Endothelial cell of umbilical vein (primary cell): ENCODE measurements at regions not wholly inside any gene's neighbourhood (a gene's known extent, or its start where the extent isn't known, plus 50 kb on each side); places are given as distances from the start of the nearest gene placed in this dataset.

Experiments
- BruUV-seq: library from RNA; stranded (reverse); fragments of 400-500 nt; replicated peaks from 2 replicates; lab custom pipeline; 2021; lab: Mats Ljungman, UMichigan
- CTCF ChIA-PET: fragments of 300-600, 350-600 bp; sonication (Branson Sonifier 250); formaldehyde crosslinking; loops from one replicate; lab custom pipeline; 2021; ENCODE audit warnings: antibody characterized with exemption, inconsistent platforms; lab: Charles Lee
- POLR2A ChIA-PET: fragments of 300-600, 350-600 bp; sonication (Branson Sonifier 250); formaldehyde crosslinking; loops from one replicate; lab custom pipeline; 2021; ENCODE audit warnings: antibody characterized with exemption, inconsistent platforms; lab: Charles Lee
- DNase-seq: peaks from one replicate; pipeline ENCODE4 v3.0.0-alpha.2; 2011; ENCODE audit warnings: low read depth, low spot score
- FAIRE-seq: peaks from 2 replicates; lab custom pipeline; 2011; peaks lifted over from hg19 to GRCh38; lab: Jason Lieb, UNC
- H2AFZ ChIP-seq: 2 replicates; pipeline ENCODE4 v1.6.0; 2012; ENCODE audit warnings: low read depth, low read length, control low read depth, inconsistent platforms
- H3K27ac ChIP-seq: 2 replicates; pipeline ENCODE4 v1.5.1; 2011; ENCODE audit warnings: low read depth, mild to moderate bottlenecking, control low read depth, low read length, moderate library complexity; ENCODE audit not compliant: insufficient read depth
- H3K27me3 ChIP-seq, 2 experiments: 2 replicates each; pipeline versions ENCODE4 v1.6.0 to v1.6.1; 2011; ENCODE audit warnings: low read length in 2 of 2, mixed read lengths in 1 of 2; ENCODE audit not compliant: control insufficient read depth in 2 of 2, insufficient read depth in 2 of 2
- H3K36me3 ChIP-seq, 2 experiments: 2 replicates in 1 of 2; 3 replicates in 1 of 2; pipeline ENCODE4 v1.5.1; 2011; ENCODE audit warnings: low read length in 2 of 2, mild to moderate bottlenecking in 1 of 2, moderate library complexity in 1 of 2; ENCODE audit not compliant: control insufficient read depth in 2 of 2, insufficient read depth in 2 of 2; ENCODE audit errors: extremely low read depth in 1 of 2
- H3K4me1 ChIP-seq: 3 replicates; pipeline ENCODE4 v1.5.1; 2011; ENCODE audit warnings: mild to moderate bottlenecking, low read length; ENCODE audit not compliant: control insufficient read depth, insufficient read depth; ENCODE audit errors: extremely low read depth
- H3K4me2 ChIP-seq: 2 replicates; pipeline ENCODE4 v1.6.1; 2011; ENCODE audit warnings: low read length, control low read depth, mixed read lengths; ENCODE audit not compliant: insufficient read depth
- H3K4me3 ChIP-seq, 3 experiments: fragments of 200-600 bp in 1 of 3; sonication (generic), shearing (Covaris generic) in 1 of 3; replicated peaks in 1 of 3; 2 replicates each; pipeline ENCODE4 v1.5.1; 2011 to 2016; ENCODE audit warnings: control low read depth in 3 of 3, low read length in 3 of 3, mild to moderate bottlenecking in 2 of 3, inconsistent platforms in 1 of 3, low read depth in 1 of 3, moderate library complexity in 1 of 3; ENCODE audit not compliant: insufficient read depth in 1 of 3
- H3K79me2 ChIP-seq: 2 replicates; pipeline ENCODE4 v1.6.0; 2012; ENCODE audit warnings: low read length, inconsistent platforms; ENCODE audit not compliant: control insufficient read depth, insufficient read depth
- H3K9ac ChIP-seq: replicated peaks from 2 replicates; pipeline ENCODE3; 2011; ENCODE audit warnings: low read length, control low read depth; ENCODE audit not compliant: insufficient read depth; ENCODE audit errors: extremely low read depth
- H3K9me1 ChIP-seq: replicated peaks from 3 replicates; pipeline ENCODE4 v1.6.0; 2011; ENCODE audit warnings: mild to moderate bottlenecking, low read length; ENCODE audit not compliant: control insufficient read depth, insufficient read depth; ENCODE audit errors: extremely low read depth
- H3K9me3 ChIP-seq: replicated peaks from 2 replicates; pipeline ENCODE4 v1.5.1; 2012; ENCODE audit warnings: low read length, inconsistent platforms; ENCODE audit not compliant: control insufficient read depth, insufficient read depth
- H4K20me1 ChIP-seq: replicated peaks from 2 replicates; pipeline ENCODE3; 2011; ENCODE audit warnings: mild to moderate bottlenecking, low read length; ENCODE audit not compliant: control insufficient read depth, insufficient read depth; ENCODE audit errors: extremely low read depth
- EZH2 ChIP-seq: IDR thresholded peaks from 2 replicates; pipeline ENCODE4 v1.6.1; 2012; ENCODE audit warnings: borderline replicate concordance, low read depth, mild to moderate bottlenecking, moderate library complexity, low read length, inconsistent platforms; ENCODE audit not compliant: severe bottlenecking
- FOS ChIP-seq: IDR thresholded peaks from 2 replicates; pipeline ENCODE4 v1.6.1; 2011; ENCODE audit warnings: mild to moderate bottlenecking, low read length, moderate library complexity, borderline replicate concordance; ENCODE audit not compliant: insufficient read depth
- GATA2 ChIP-seq: IDR thresholded peaks from 2 replicates; pipeline ENCODE4 v1.7.0; 2011; ENCODE audit warnings: low read depth, mild to moderate bottlenecking, moderate library complexity, mixed read lengths, low read length; ENCODE audit not compliant: insufficient read length, insufficient read depth
- JUN ChIP-seq: IDR thresholded peaks from 2 replicates; pipeline ENCODE4 v1.6.1; 2011; ENCODE audit warnings: borderline replicate concordance, low read depth; ENCODE audit not compliant: insufficient read length, insufficient read depth
- MYC ChIP-seq: IDR thresholded peaks from one replicate; pipeline ENCODE4 v1.6.1; 2011; ENCODE audit warnings: mild to moderate bottlenecking, low read depth, low read length
- POLR2AphosphoS5 ChIP-seq: IDR thresholded peaks from 2 replicates; pipeline ENCODE4 v1.6.1; 2012; ENCODE audit warnings: low read depth, mild to moderate bottlenecking, control low read depth, low read length, moderate library complexity; ENCODE audit not compliant: insufficient read depth
- dilution Hi-C: fragments of 300-500 bp; cut with MboI; formaldehyde crosslinking; loops from one replicate; pipeline ENCODE4 v1.15.0; 2019; ENCODE audit warnings: low sequenced_read_pairs; ENCODE audit not compliant: extremely low pct_ligation_motif_present
- intact Hi-C: fragments of 100-400 bp; cut with micrococcal nuclease; formaldehyde crosslinking; loops from one replicate; pipeline ENCODE4 v1.10.0; 2022
- TF ChIP-seq, protein P1 (sequence below), 2 donors: IDR thresholded peaks; 1 replicate in 1 of 2; 2 replicates in 1 of 2; pipeline ENCODE4 v1.5.1; 2011; ENCODE audit warnings: low read length in 2 of 2, mild to moderate bottlenecking in 2 of 2, moderate library complexity in 2 of 2, control low read depth in 1 of 2, inconsistent platforms in 1 of 2, low read depth in 1 of 2; ENCODE audit not compliant: insufficient read depth in 1 of 2; ENCODE audit errors: extremely low read depth in 1 of 2
- TF ChIP-seq, protein P2 (sequence below): IDR thresholded peaks from 2 replicates; pipeline ENCODE4 v1.6.1; 2011; ENCODE audit not compliant: insufficient read depth, insufficient read length

DNA sequence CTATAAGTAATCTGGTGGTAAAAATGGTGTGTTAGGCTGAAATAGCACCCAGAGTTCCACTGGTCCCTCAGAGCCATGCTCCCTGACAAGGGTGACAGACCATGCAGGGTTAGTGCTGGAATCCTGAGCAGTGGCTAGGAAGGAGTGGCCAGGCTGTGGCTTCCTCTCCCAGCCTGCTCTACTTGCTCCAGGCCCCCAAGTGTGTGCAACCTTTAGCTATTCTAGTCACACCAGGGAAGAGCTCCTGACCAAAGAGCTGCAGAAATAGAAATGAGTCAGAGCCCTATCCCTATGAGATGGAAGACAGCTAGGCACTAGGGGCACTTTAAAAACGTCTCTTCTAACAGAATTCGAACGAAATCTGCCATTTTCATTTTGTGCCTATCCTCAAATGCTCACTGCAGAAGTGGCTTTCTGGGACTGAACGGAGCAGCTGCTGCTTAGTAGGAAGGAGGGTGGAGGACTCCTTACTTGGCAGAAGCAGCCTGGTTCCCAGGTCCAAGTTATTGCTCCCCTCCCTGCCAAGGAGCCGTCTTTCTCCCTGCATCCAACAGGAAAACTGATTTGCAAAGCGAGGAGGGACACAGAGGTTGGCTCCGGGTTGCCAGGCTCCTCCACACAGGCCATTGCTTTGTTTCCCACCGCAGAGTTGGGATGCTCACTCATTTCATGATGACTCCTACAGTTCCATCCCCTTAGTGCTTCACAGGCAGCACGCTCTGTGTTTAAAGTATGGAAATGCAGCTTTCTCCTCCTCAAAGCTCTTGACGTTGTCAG, 754.5 kb downstream of the C6orf118 start:
- Histone ChIP-seq H3K9me3 (no peaks in the 10 kb centered on the region), H3K4me1 (no peaks in the 10 kb centered on the region), H3K4me2 (no peak overlapping the region), H3K36me3 (no peaks in the 10 kb centered on the region), H3K9me1 (no peaks in the 10 kb centered on the region), H3K9ac (no peak overlapping the region), H2AFZ (no peak overlapping the region), H3K4me3 (no peak overlapping the region), H3K27ac (no peak overlapping the region), H4K20me1 (no peaks in the 10 kb centered on the region), H3K27me3 (no peaks in the 10 kb centered on the region), H3K79me2 (no peaks in the 10 kb centered on the region)
- ChIA-PET POLR2A (no interaction called here), CTCF (no interaction called here)
- no TSS peak for BruUV-seq
- DNase-seq, result no peak
- intact Hi-C loops (no loop called here), dilution Hi-C loops (no loop called here)
- TF ChIP-seq JUN (no peak), FOS (no peak), POLR2AphosphoS5 (no peak), MYC (no peak), EZH2 (no peak), GATA2 (no peak)
- TF ChIP-seq, protein P1, sequence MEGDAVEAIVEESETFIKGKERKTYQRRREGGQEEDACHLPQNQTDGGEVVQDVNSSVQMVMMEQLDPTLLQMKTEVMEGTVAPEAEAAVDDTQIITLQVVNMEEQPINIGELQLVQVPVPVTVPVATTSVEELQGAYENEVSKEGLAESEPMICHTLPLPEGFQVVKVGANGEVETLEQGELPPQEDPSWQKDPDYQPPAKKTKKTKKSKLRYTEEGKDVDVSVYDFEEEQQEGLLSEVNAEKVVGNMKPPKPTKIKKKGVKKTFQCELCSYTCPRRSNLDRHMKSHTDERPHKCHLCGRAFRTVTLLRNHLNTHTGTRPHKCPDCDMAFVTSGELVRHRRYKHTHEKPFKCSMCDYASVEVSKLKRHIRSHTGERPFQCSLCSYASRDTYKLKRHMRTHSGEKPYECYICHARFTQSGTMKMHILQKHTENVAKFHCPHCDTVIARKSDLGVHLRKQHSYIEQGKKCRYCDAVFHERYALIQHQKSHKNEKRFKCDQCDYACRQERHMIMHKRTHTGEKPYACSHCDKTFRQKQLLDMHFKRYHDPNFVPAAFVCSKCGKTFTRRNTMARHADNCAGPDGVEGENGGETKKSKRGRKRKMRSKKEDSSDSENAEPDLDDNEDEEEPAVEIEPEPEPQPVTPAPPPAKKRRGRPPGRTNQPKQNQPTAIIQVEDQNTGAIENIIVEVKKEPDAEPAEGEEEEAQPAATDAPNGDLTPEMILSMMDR (IDR thresholded peaks at IDR 0.05; ENCODE audit: extremely low read depth in 1 of 2, insufficient read depth in 1 of 2, low read depth in 1 of 2, low read length in 2 of 2), result no peak
- TF ChIP-seq, protein P2, sequence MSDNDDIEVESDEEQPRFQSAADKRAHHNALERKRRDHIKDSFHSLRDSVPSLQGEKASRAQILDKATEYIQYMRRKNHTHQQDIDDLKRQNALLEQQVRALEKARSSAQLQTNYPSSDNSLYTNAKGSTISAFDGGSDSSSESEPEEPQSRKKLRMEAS, result no peak
- FAIRE-seq, result no peak
